OCI-LY7 (cell line): ENCODE measurements at regions not wholly inside any gene's neighbourhood (a gene's known extent, or its start where the extent isn't known, plus 50 kb on each side); places are given as distances from the start of the nearest gene placed in this dataset.

ENCODE experiments used
- CTCF ChIP-seq: fragments of 200-600 bp; sonication (generic); conservative IDR thresholded peaks from 2 replicates; pipeline ENCODE4 v1.5.1; 2014; ENCODE audit warnings: mild to moderate bottlenecking, antibody characterized with exemption, low read length, moderate library complexity, mixed read lengths
- EZH2phosphoT487 ChIP-seq: fragments of 200-600 bp; sonication (generic); IDR thresholded peaks from 2 replicates; pipeline ENCODE4 v1.6.1; 2018; ENCODE audit warnings: low read depth, borderline replicate concordance, mild to moderate bottlenecking, mixed run types, antibody characterized with exemption, low read length, moderate library complexity, mixed read lengths

GRCh38 chr6:170182781-170183120 is 108.1 kb downstream of the DLL1 start:
- TF ChIP-seq CTCF (no peak), EZH2phosphoT487 (no peak)
